22Rv1 (cell line): ENCODE measurements at regions not wholly inside any gene's neighbourhood (a gene's known extent, or its start where the extent isn't known, plus 50 kb on each side); places are given as distances from the start of the nearest gene placed in this dataset.

Experiments
- H3K27ac ChIP-seq: fragments of 450-650 bp; 2 replicates; pipeline ENCODE4 v1.5.1; 2017
- ZFX ChIP-seq: fragments of 450-650 bp; IDR thresholded peaks from 2 replicates; pipeline ENCODE4 v1.6.1; 2017; ENCODE audit warnings: antibody characterized with exemption, borderline replicate concordance
- TF ChIP-seq, protein P1 (sequence below): fragments of 450-650 bp; IDR thresholded peaks from 2 replicates; pipeline ENCODE4 v1.5.1; 2017; ENCODE audit warnings: mild to moderate bottlenecking

DNA sequence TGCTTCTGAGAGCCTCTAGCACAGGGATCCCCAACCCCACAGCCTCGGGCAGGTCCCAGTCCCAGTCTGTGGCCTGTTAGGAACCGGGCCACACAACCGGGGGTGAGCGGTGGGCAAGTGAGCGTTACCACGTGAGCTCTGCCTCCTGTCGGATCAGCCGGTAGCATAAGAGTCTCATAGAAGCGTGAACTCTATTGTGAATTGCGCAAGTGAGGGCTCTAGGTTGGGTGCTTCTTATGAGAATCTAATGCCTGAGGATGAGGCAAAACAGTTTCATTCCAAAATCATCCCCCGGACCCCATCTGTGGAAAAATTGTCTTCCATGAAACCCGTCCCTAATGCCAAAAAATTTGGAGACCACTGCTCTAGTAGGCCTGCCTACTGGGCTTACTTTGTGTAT is 87.0 kb upstream of the UBL3 start:
- TF ChIP-seq ZFX: no peak
- TF ChIP-seq, protein P1, sequence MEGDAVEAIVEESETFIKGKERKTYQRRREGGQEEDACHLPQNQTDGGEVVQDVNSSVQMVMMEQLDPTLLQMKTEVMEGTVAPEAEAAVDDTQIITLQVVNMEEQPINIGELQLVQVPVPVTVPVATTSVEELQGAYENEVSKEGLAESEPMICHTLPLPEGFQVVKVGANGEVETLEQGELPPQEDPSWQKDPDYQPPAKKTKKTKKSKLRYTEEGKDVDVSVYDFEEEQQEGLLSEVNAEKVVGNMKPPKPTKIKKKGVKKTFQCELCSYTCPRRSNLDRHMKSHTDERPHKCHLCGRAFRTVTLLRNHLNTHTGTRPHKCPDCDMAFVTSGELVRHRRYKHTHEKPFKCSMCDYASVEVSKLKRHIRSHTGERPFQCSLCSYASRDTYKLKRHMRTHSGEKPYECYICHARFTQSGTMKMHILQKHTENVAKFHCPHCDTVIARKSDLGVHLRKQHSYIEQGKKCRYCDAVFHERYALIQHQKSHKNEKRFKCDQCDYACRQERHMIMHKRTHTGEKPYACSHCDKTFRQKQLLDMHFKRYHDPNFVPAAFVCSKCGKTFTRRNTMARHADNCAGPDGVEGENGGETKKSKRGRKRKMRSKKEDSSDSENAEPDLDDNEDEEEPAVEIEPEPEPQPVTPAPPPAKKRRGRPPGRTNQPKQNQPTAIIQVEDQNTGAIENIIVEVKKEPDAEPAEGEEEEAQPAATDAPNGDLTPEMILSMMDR: no peak
- no peak overlapping the region for H3K27ac ChIP-seq

DNA sequence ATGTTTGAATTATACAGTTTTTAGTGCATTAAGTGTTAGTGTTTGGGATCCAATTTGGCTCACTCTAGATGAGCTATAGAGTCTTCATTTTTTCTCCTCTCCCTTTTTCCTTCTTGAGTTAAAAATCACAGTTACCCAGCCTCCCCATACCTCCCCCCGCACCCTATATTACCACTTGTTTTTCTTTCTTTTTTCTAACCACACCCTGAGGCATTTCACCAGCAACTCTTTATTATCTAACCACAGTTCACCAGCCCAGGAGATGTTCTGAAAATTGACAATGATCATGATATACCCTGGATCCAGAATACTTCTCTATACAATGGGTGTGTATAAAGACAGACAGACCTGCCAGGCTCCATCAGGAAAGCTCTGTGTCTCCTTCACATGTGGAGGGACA is 86.5 kb upstream of the UBL3 start:
- TF ChIP-seq, protein P1: no peak
- no peak for TF ChIP-seq ZFX
- no peak overlapping the region for H3K27ac ChIP-seq

GRCh38 chr13:29936051-29936813 is 85.8 kb upstream of the UBL3 start:
- no peak for TF ChIP-seq ZFX
- TF ChIP-seq, protein P1: no peak
- no peak overlapping the region for H3K27ac ChIP-seq

DNA sequence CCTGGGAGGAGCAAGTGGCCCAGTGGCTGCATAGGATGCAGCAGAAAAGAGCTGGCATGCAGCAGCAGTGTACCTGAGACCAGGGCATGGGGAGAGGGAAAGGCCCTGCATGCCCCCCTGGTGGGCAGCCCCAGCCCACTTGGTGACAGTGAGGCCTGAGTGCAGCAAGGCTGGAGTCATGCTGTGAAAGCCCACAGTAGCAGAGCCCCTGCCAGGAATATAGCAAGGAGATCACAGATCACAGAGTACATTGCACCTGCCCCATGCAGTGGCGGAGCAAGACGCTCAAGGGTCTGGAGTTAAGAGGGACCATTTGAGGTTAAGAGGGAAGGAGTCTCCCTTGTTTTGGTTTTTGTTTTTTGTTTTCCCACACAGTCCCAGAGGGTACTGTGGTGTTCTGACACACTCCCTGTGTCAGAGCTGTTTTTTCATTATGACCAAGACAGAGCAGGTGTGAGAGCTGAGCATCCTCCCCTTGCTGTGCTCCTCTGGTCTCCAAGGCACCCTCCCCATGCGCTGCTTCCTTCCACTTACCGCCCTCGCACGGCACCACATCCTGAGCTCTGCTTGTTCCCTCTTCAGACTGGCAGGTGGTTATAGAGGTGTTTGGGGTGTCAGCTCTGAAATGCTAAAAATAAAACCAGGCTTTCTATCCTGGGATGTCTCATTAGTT is 85.0 kb upstream of the UBL3 start:
- TF ChIP-seq, protein P1: no peak
- no peak for TF ChIP-seq ZFX
- no peak overlapping the region for H3K27ac ChIP-seq

DNA sequence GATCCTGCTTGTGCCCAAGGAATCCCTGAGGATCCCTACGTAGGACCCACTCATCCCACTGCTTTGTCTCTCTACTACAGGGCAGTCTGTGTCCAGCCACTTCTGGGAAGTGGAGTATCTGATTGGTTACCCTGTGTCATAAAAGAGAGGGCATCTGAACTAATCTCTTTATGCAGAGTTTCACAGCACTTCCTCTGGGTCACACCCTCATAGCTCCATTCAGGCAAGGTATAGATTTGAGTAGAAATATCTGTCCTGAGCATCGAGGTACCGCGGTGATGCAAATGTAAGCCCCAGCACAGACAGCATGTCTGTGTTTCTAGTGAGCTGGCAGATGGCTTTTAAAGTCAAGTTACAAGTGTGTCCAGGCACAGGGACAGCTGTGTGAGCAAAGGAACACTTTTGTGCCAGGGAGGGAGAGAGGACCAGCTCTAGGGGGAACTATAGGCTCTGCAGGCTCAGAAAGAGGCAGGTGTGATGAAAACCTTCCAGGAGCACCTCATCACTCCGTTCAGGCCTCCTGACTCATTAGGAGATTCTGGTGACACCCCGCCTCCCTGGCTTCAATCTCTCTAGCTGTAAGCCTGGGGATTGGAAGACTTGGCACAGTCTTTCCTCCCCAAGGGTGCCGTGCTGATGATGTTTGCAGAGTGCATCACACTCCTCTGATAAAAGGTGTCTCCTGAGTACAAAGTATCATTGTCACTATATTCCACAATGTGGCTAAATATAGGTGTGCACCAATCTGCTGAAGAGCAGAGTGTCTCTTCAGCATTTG is 84.3 kb upstream of the UBL3 start:
- no peak overlapping the region for H3K27ac ChIP-seq

DNA sequence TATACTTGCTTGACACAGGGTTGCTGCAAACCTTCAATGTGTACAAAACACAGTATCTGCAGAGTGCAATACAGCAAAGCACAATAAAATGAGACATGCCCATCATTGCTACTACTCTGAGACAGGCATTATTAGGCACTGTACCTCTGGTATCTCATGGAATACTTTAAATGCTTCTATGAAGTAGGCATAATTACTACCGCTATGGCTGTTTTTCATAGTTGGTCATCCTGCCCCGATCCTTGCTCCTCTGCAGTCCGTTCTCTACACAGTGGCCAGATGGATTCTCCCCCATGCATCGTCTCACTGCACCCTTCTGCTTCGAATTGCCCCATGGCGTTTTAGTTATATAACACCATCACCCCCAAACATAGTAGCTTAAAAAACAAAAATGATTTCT is 83.0 kb upstream of the UBL3 start:
- no peak overlapping the region for H3K27ac ChIP-seq
- TF ChIP-seq ZFX: no peak
- TF ChIP-seq, protein P1: no peak

More for the DNA sequence above, 84.3 kb upstream of the UBL3 start:
- TF ChIP-seq, protein P1: no peak
- TF ChIP-seq ZFX: no peak

DNA sequence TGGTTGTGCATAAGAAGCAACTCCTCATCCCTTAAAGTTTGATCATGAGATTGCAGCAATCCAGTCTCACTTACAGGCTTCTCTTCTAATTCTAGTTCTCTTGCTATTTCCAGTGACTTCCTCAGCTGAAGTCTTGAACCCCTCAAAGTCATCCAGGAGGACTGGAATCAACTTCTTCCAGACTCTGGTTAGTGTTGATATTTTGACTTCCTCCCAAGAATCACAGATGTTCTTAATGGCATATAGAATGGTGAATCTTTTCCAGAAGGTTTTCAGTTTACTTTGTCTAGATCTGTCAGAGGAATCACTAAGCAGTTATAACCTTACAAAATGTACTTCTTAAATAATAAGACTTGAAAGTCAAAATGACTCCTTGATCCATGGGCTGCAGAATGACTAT is 81.3 kb upstream of the UBL3 start:
- TF ChIP-seq ZFX: no peak
- TF ChIP-seq, protein P1: no peak
- H3K27ac ChIP-seq: no peak overlapping the region
